HG03175 (cell line): ENCODE measurements at regions not wholly inside any gene's neighbourhood (a gene's known extent, or its start where the extent isn't known, plus 50 kb on each side); places are given as distances from the start of the nearest gene placed in this dataset.

Experiments used
- ATAC-seq: cut with Tn5 transposase; IDR thresholded peaks from one replicate; pipeline ENCODE4 v1.9.1; 2021; ENCODE audit warnings: mild to moderate bottlenecking, moderate library complexity; ENCODE audit not compliant: unreplicated experiment

GRCh38 chr14:101130861-101131260, 227.3 kb upstream of the RTL1 start:
- no peak for ATAC-seq

GRCh38 chr14:101131451-101131916, 228.0 kb upstream of the RTL1 start:
- no peak for ATAC-seq

GRCh38 chr14:101132051-101132571, 228.6 kb upstream of the RTL1 start:
- no peak for ATAC-seq

GRCh38 chr14:101132588-101132987, 229.1 kb upstream of the RTL1 start:
- ATAC-seq, result no peak

GRCh38 chr14:101133068-101133467, 229.5 kb upstream of the RTL1 start:
- ATAC-seq, result no peak

GRCh38 chr14:101134161-101134631, 230.7 kb upstream of the RTL1 start:
- ATAC-seq, result no peak

GRCh38 chr14:101134851-101135433, 231.4 kb upstream of the RTL1 start:
- no peak for ATAC-seq

- ATAC-seq, result no peak
Observed at GRCh38 chr14:101135796-101136742, 232.5 kb upstream of the RTL1 start.

GRCh38 chr14:101137234-101137633, 233.7 kb upstream of the RTL1 start:
- no peak for ATAC-seq

- no peak for ATAC-seq
Observed at GRCh38 chr14:101147848-101148247, 244.3 kb upstream of the RTL1 start.

GRCh38 chr14:101150039-101150610, 246.6 kb upstream of the RTL1 start:
- ATAC-seq, result no peak

GRCh38 chr14:101151226-101151926, 247.9 kb upstream of the RTL1 start:
- no peak for ATAC-seq

- ATAC-seq, result no peak
Observed at GRCh38 chr14:101151927-101152305, 248.4 kb upstream of the RTL1 start.

- ATAC-seq, result no peak
Observed at GRCh38 chr14:101152855-101153254, 249.3 kb upstream of the RTL1 start.

GRCh38 chr14:101153691-101154090, 250.2 kb upstream of the RTL1 start:
- ATAC-seq, result no peak

GRCh38 chr14:101155575-101155974, 252.1 kb upstream of the RTL1 start:
- no peak for ATAC-seq

- no peak for ATAC-seq
Observed at GRCh38 chr14:101167428-101167827, 263.9 kb upstream of the RTL1 start.

- ATAC-seq, result no peak
Observed at GRCh38 chr14:101169267-101169666, 265.7 kb upstream of the RTL1 start.

- no peak for ATAC-seq
Observed at GRCh38 chr14:101171650-101172049, 268.1 kb upstream of the RTL1 start.

GRCh38 chr14:101173698-101174521, 270.4 kb upstream of the RTL1 start:
- ATAC-seq, result no peak
